ENCODE measurements at regions not wholly inside any gene's neighbourhood (a gene's known extent, or its start where the extent isn't known, plus 50 kb on each side); places are given as distances from the start of the nearest gene placed in this dataset.

DNA sequence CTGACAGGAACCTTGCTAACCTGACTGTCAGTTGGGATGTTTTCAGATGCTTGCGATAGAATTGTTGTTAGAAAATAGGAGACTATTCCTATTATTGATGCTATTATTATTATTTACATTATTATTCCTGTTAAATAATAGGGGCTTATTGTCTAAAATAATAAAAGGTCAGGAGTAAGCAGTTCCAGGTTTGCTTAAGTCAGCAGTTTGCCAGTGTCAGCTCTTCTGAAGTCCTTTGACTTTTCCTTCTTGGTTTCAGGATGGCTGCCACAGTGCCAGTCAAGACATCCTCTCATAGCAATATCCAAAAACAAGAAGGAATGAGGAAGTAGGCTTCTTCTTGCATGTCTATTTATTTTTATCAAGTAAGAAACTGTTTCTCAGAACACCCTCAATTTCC is 141.7 kb upstream of the MARCHF11 start:
- no peak overlapping the region for H3K27ac ChIP-seq (ENCODE audit: low read depth, low read length)
- no peak overlapping the region for H4K91ac ChIP-seq (replicated peaks; ENCODE audit: insufficient read length, low read length)
- H3K23ac ChIP-seq (ENCODE audit: insufficient read length): no peak overlapping the region
- no peaks in the 10 kb centered on the region for H3K79me2 ChIP-seq (ENCODE audit: control insufficient read depth in 1 of 2, insufficient read depth in 2 of 2, low read length in 2 of 2)
- H3K36me3 ChIP-seq (ENCODE audit: control insufficient read depth in 2 of 4, insufficient read depth in 4 of 4, low read length in 3 of 4): no peaks in the 10 kb centered on the region
- no peak for DNase-seq (ENCODE audit: low read depth in 1 of 2, low spot score in 2 of 2)
- H4K20me1 ChIP-seq (replicated peaks in 1 of 2; ENCODE audit: control insufficient read depth in 1 of 2, insufficient read depth in 2 of 2, low read length in 2 of 2): no peaks in the 10 kb centered on the region
- no peak overlapping the region for H2BK5ac ChIP-seq (ENCODE audit: low read depth, low read length)
- H3K4me3 ChIP-seq (ENCODE audit: extremely low read depth in 1 of 4, insufficient read depth in 2 of 4, low read depth in 3 of 4, low read length in 4 of 4): no peak overlapping the region
- no peak overlapping the region for H3K4me2 ChIP-seq (ENCODE audit: insufficient read depth in 1 of 2, low read depth in 2 of 2, low read length in 2 of 2)
- ChIA-PET POLR2A (ENCODE audit: partially characterized antibody) (interaction anchor here (0.6 kb wide), 1 partner anchor 8 kb away, joined by 3 read pairs; no protein-coding TSS in a partner anchor), CTCF (ENCODE audit: partially characterized antibody) (no interaction called here)
- FAIRE-seq: no peak
- no peaks in the 10 kb centered on the region for H3K9me3 ChIP-seq (ENCODE audit: insufficient read depth in 2 of 2, low read depth in 1 of 2, low read length in 1 of 2)
- no peaks in the 10 kb centered on the region for H3K4me1 ChIP-seq (replicated peaks in 1 of 4; ENCODE audit: control insufficient read depth in 3 of 4, insufficient read depth in 4 of 4, low read length in 3 of 4)
- no peak overlapping the region for H3K14ac ChIP-seq (ENCODE audit: insufficient read length)
- TF ChIP-seq YY1 (IDR thresholded peaks at IDR 0.05; ENCODE audit: low read depth, low read length) (no peak), POU5F1 (IDR thresholded peaks at IDR 0.05; ENCODE audit: low read depth, low read length) (no peak), TAF1 (IDR thresholded peaks at IDR 0.05; ENCODE audit: low read depth, low read length) (no peak), MAFK (IDR thresholded peaks at IDR 0.05; ENCODE audit: low read depth, low read length) (no peak), SIN3A (conservative IDR thresholded peaks at IDR 0.05 in 1 of 2, IDR thresholded peaks at IDR 0.05 in 1 of 2; ENCODE audit: low read depth in 1 of 2, low read length in 2 of 2) (no peak)
- H3K23me2 ChIP-seq (ENCODE audit: low read depth, low read length): no peaks in the 10 kb centered on the region
- H3K79me1 ChIP-seq (ENCODE audit: low read depth, low read length): no peaks in the 10 kb centered on the region
- no peak overlapping the region for H4K8ac ChIP-seq (ENCODE audit: extremely low read depth, insufficient read depth, low read length)
- no peak overlapping the region for H2AK5ac ChIP-seq (ENCODE audit: low read depth, low read length)
- H3K18ac ChIP-seq (ENCODE audit: extremely low read depth, low read length): no peak overlapping the region
- H3K56ac ChIP-seq (replicated peaks; ENCODE audit: insufficient read length, low read depth, low read length): no peak overlapping the region
- WGBS, 2 experiments (ENCODE audit: extremely low coverage in 1 of 2, insufficient coverage in 1 of 2, insufficient read length in 1 of 2, insufficient replicate concordance in 2 of 2, low coverage in 1 of 2, low lambda C conversion rate in 2 of 2, missing lambda C conversion rate in 1 of 2): 91% methylated on average over 1 of the region's 1 CpG; no CpG with 5 or more reads in 1 of the 2 experiments
- no peak overlapping the region for H2BK15ac ChIP-seq (ENCODE audit: low read length)
- H3K9ac ChIP-seq (replicated peaks in 1 of 4; ENCODE audit: extremely low read depth in 1 of 4, low read depth in 3 of 4, low read length in 3 of 4): no peak overlapping the region
- H2AFZ ChIP-seq (ENCODE audit: low read length): 0 out of 2 replicates have a peak overlapping the region, but pooled peaks have one; percentile 29
- no peaks in the 10 kb centered on the region for H3K27me3 ChIP-seq (replicated peaks in 1 of 4; ENCODE audit: control insufficient read depth in 3 of 4, extremely low read depth in 1 of 4, insufficient read depth in 3 of 4, low read length in 3 of 4)
- no peak overlapping the region for H4K5ac ChIP-seq (ENCODE audit: insufficient read length, low read depth, low read length)
- H2BK120ac ChIP-seq (replicated peaks; ENCODE audit: low read depth, low read length): no peak overlapping the region
- H2BK12ac ChIP-seq (ENCODE audit: low read depth, low read length): no peak overlapping the region
- H3K4ac ChIP-seq (replicated peaks; ENCODE audit: insufficient read length, low read depth, low read length): no peak overlapping the region
- no peak overlapping the region for H2BK20ac ChIP-seq (ENCODE audit: low read length)
